MM.1S (cell line): ENCODE measurements at regions not wholly inside any gene's neighbourhood (a gene's known extent, or its start where the extent isn't known, plus 50 kb on each side); places are given as distances from the start of the nearest gene placed in this dataset.

ENCODE experiments used
- DNase-seq: peaks from one replicate; pipeline ENCODE4 v3.0.0-alpha.2; 2015
- H2AFZ ChIP-seq: fragments of 300-600 bp; sonication (generic); 2 replicates; pipeline ENCODE4 v1.6.0; 2016; ENCODE audit warnings: antibody characterized with exemption, low read length
- H3F3A ChIP-seq: fragments of 300-600 bp; sonication (generic); 2 replicates; pipeline ENCODE4 v1.6.1; 2016; ENCODE audit warnings: mild to moderate bottlenecking, antibody characterized with exemption, low read length, moderate library complexity, mixed read lengths; ENCODE audit not compliant: insufficient read depth
- H3K27ac ChIP-seq: fragments of 300-600 bp; sonication (generic); 2 replicates; pipeline ENCODE4 v1.5.1; 2016; ENCODE audit warnings: mild to moderate bottlenecking, low read length
- H3K27me3 ChIP-seq: fragments of 300-600 bp; sonication (generic); replicated peaks from 2 replicates; pipeline ENCODE4 v1.6.0; 2016; ENCODE audit warnings: low read length; ENCODE audit not compliant: insufficient read depth
- H3K36me3 ChIP-seq: fragments of 300-600 bp; sonication (generic); replicated peaks from 2 replicates; pipeline ENCODE4 v1.6.1; 2016; ENCODE audit warnings: mild to moderate bottlenecking, low read length, mixed read lengths; ENCODE audit not compliant: insufficient read depth
- H3K4me1 ChIP-seq: fragments of 300-600 bp; sonication (generic); 2 replicates; pipeline ENCODE4 v1.6.1; 2016; ENCODE audit warnings: low read length, mixed read lengths
- H3K4me2 ChIP-seq: fragments of 300-600 bp; sonication (generic); 2 replicates; pipeline ENCODE4 v1.6.0; 2016; ENCODE audit warnings: low read depth, low read length
- H3K4me3 ChIP-seq: fragments of 300-600 bp; sonication (generic); 2 replicates; pipeline ENCODE4 v1.5.1; 2016; ENCODE audit warnings: low read length, mixed read lengths
- H3K79me2 ChIP-seq: fragments of 300-600 bp; sonication (generic); 2 replicates; pipeline ENCODE4 v1.6.1; 2016; ENCODE audit warnings: mixed run types, low read length, mixed read lengths
- H3K9ac ChIP-seq: fragments of 300-600 bp; sonication (generic); 2 replicates; pipeline ENCODE4 v1.6.1; 2016; ENCODE audit warnings: low read length, mixed read lengths
- H3K9me2 ChIP-seq: fragments of 300-600 bp; sonication (generic); replicated peaks from 2 replicates; pipeline ENCODE4 v1.6.1; 2016; ENCODE audit warnings: mild to moderate bottlenecking, low read length, mixed read lengths; ENCODE audit not compliant: insufficient read depth
- H3K9me3 ChIP-seq: fragments of 300-600 bp; sonication (generic); replicated peaks from 2 replicates; pipeline ENCODE4 v1.6.1; 2016; ENCODE audit warnings: mild to moderate bottlenecking, low read length, mixed read lengths; ENCODE audit not compliant: insufficient read depth
- H4K20me1 ChIP-seq: fragments of 300-600 bp; sonication (generic); 2 replicates; pipeline ENCODE4 v1.6.1; 2016; ENCODE audit warnings: mild to moderate bottlenecking, low read length, moderate library complexity, mixed read lengths; ENCODE audit not compliant: insufficient read depth
- CTCF ChIP-seq: fragments of 300-600 bp; sonication (generic); IDR thresholded peaks from 2 replicates; pipeline ENCODE4 v1.5.1; 2016; ENCODE audit warnings: antibody characterized with exemption, low read length, mixed read lengths
- EZH2 ChIP-seq: fragments of 300-600 bp; sonication (generic); optimal IDR thresholded peaks from 2 replicates; pipeline ENCODE3; 2017; ENCODE audit warnings: low read depth, mild to moderate bottlenecking, antibody characterized with exemption, low read length, mixed read lengths
- EZH2phosphoT487 ChIP-seq: fragments of 300-600 bp; sonication (generic); IDR thresholded peaks from 2 replicates; pipeline ENCODE4 v1.6.1; 2018; ENCODE audit warnings: antibody characterized with exemption, low read length

DNA sequence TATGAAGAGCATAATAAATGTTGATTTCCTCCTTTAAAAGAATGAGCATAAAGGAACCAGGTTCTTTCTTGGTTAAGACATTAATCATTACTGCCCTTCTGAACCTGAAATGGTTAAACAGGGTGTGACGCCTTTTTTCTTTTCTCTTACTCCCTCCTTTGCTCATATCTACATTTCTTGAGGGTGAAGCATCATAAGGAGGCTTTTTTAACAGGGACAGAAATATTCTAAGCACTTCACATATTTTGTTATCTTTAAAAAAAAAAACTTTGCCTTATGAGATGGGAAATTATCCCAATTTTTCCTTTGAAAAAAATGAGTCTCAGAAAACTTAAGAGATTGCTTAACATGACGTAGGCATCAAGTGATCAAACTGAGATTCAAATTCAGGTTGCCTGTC, 1036.3 kb upstream of the TENM4 start:
- no peaks in the 10 kb centered on the region for H3K36me3 ChIP-seq
- no peaks in the 10 kb centered on the region for H3K27me3 ChIP-seq
- H3K9ac ChIP-seq = no peak overlapping the region
- DNase-seq = no peak
- no peak overlapping the region for H3K4me2 ChIP-seq
- no peak for TF ChIP-seq EZH2phosphoT487
- TF ChIP-seq EZH2 = no peak
- TF ChIP-seq CTCF = no peak
- H3K27ac ChIP-seq = no peak overlapping the region
- H3F3A ChIP-seq = no peaks in the 10 kb centered on the region
- no peak overlapping the region for H3K4me3 ChIP-seq
- no peak overlapping the region for H2AFZ ChIP-seq
- H3K79me2 ChIP-seq = no peaks in the 10 kb centered on the region
- H3K9me3 ChIP-seq = no peaks in the 10 kb centered on the region
- H4K20me1 ChIP-seq = no peaks in the 10 kb centered on the region
- H3K4me1 ChIP-seq = no peaks in the 10 kb centered on the region
- no peaks in the 10 kb centered on the region for H3K9me2 ChIP-seq

- no peaks in the 10 kb centered on the region for H3K9me2 ChIP-seq
- no peaks in the 10 kb centered on the region for H3F3A ChIP-seq
- peak; percentile 13 for DNase-seq
- H3K4me2 ChIP-seq = no peak overlapping the region
- H3K4me1 ChIP-seq = no peaks in the 10 kb centered on the region
- H4K20me1 ChIP-seq = no peaks in the 10 kb centered on the region
- H3K79me2 ChIP-seq = no peaks in the 10 kb centered on the region
- H3K27ac ChIP-seq = no peak overlapping the region
- H3K4me3 ChIP-seq = no peak overlapping the region
- no peaks in the 10 kb centered on the region for H3K36me3 ChIP-seq
- no peak overlapping the region for H3K9ac ChIP-seq
- H2AFZ ChIP-seq = no peak overlapping the region
- no peak for TF ChIP-seq EZH2phosphoT487
- no peak for TF ChIP-seq EZH2
- no peak for TF ChIP-seq CTCF
- no peaks in the 10 kb centered on the region for H3K9me3 ChIP-seq
- H3K27me3 ChIP-seq = no peaks in the 10 kb centered on the region
These were observed 1032.7 kb upstream of the TENM4 start for GRCh38 chr11:80473562-80473961.

DNA sequence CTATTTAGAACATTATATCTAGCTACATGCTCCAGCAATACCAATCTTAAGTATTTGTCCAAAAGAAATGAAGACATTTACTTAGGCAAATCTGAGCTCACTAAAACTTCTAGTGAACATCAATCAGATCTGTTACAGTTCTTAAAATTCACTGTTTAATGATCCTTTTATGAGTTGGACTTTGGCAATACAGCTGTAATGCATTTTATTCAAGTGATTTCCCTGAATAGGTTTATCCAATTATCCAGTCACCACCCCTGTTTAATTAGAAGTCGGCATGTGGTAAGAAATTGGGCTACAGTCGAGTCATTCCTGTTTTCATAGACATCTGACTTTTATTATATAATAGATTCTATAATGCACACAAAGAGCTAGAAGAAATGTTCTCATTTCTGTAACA, 1029.0 kb upstream of the TENM4 start:
- Histone ChIP-seq H3K4me2 (no peak overlapping the region), H3K27ac (no peak overlapping the region), H3K9me3 (no peaks in the 10 kb centered on the region), H3K9me2 (no peaks in the 10 kb centered on the region), H3K79me2 (no peaks in the 10 kb centered on the region), H3K36me3 (no peaks in the 10 kb centered on the region), H3K9ac (no peak overlapping the region), H4K20me1 (no peaks in the 10 kb centered on the region), H3K4me1 (no peaks in the 10 kb centered on the region), H3K4me3 (no peak overlapping the region), H3K27me3 (no peaks in the 10 kb centered on the region), H2AFZ (no peak overlapping the region), H3F3A (no peaks in the 10 kb centered on the region)
- TF ChIP-seq EZH2phosphoT487 (no peak), EZH2 (no peak), CTCF (no peak)
- no peak for DNase-seq

GRCh38 chr11:80466570-80466969, 1025.7 kb upstream of the TENM4 start:
- H3K27ac ChIP-seq = no peak overlapping the region

More at GRCh38 chr11:80466570-80466969, 1025.7 kb upstream of the TENM4 start:
- no peaks in the 10 kb centered on the region for H3F3A ChIP-seq
- H4K20me1 ChIP-seq = no peaks in the 10 kb centered on the region
- no peaks in the 10 kb centered on the region for H3K9me3 ChIP-seq
- H2AFZ ChIP-seq = no peak overlapping the region
- H3K79me2 ChIP-seq = no peaks in the 10 kb centered on the region
- H3K4me1 ChIP-seq = no peaks in the 10 kb centered on the region
- no peaks in the 10 kb centered on the region for H3K27me3 ChIP-seq
- TF ChIP-seq EZH2 (no peak), CTCF (no peak), EZH2phosphoT487 (no peak)
- no peaks in the 10 kb centered on the region for H3K36me3 ChIP-seq
- H3K9me2 ChIP-seq = no peaks in the 10 kb centered on the region
- H3K4me3 ChIP-seq = no peak overlapping the region
- H3K9ac ChIP-seq = no peak overlapping the region
- H3K4me2 ChIP-seq = no peak overlapping the region
- DNase-seq = no peak
